Tibial nerve (tissue), 3 donors: ENCODE measurements at regions not wholly inside any gene's neighbourhood (a gene's known extent, or its start where the extent isn't known, plus 50 kb on each side); places are given as distances from the start of the nearest gene placed in this dataset.

Source experiments
- POLR2A ChIP-seq, 2 donors: fragments of 450-650 bp; IDR thresholded peaks; one replicate each; pipeline ENCODE4 v1.6.1; 2017; ENCODE audit warnings: antibody characterized with exemption in 2 of 2, mild to moderate bottlenecking in 2 of 2, moderate library complexity in 2 of 2
- TF ChIP-seq, protein P1 (sequence below), 5 experiments: fragments of 200-600 bp in 3 of 5; fragments of 450-650 bp in 2 of 5; sonication (generic) in 3 of 5; IDR thresholded peaks; one replicate each; pipeline ENCODE4 v1.5.1; 2016 to 2019; ENCODE audit warnings: antibody characterized with exemption in 5 of 5, mild to moderate bottlenecking in 3 of 5, moderate library complexity in 2 of 5

DNA sequence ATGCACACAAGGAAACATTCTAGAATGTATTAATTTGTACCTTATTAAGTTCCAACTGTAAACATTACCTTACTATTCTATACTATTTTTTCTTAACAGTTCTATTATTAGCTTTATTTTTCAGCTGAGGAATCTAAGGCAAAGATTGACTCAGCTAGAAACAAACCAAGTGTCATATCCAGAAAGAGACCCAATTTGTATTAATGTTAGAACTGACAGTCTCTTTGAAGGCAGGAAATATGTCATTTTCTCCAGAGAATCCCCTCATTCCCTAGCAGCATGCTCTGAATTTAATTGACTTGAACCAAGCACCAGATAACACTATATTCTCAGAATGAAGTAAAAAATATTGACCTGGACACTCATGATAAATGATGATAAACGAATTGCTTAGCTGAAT is 81.4 kb upstream of the PLPPR5 start:
- TF ChIP-seq, protein P1, sequence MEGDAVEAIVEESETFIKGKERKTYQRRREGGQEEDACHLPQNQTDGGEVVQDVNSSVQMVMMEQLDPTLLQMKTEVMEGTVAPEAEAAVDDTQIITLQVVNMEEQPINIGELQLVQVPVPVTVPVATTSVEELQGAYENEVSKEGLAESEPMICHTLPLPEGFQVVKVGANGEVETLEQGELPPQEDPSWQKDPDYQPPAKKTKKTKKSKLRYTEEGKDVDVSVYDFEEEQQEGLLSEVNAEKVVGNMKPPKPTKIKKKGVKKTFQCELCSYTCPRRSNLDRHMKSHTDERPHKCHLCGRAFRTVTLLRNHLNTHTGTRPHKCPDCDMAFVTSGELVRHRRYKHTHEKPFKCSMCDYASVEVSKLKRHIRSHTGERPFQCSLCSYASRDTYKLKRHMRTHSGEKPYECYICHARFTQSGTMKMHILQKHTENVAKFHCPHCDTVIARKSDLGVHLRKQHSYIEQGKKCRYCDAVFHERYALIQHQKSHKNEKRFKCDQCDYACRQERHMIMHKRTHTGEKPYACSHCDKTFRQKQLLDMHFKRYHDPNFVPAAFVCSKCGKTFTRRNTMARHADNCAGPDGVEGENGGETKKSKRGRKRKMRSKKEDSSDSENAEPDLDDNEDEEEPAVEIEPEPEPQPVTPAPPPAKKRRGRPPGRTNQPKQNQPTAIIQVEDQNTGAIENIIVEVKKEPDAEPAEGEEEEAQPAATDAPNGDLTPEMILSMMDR (IDR thresholded peaks at IDR 0.05): no peak
- TF ChIP-seq POLR2A (IDR thresholded peaks at IDR 0.05): no peak
